GM19463 (cell line): ENCODE measurements at regions not wholly inside any gene's neighbourhood (a gene's known extent, or its start where the extent isn't known, plus 50 kb on each side); places are given as distances from the start of the nearest gene placed in this dataset.

ENCODE experiments used
- ATAC-seq: cut with Tn5 transposase; IDR thresholded peaks from one replicate; pipeline ENCODE4 v1.9.1; 2021; ENCODE audit warnings: mild to moderate bottlenecking, moderate library complexity; ENCODE audit not compliant: unreplicated experiment

- no peak for ATAC-seq
Observed at GRCh38 chr18:22613058-22613690, 195.5 kb upstream of the CTAGE1 start.

DNA sequence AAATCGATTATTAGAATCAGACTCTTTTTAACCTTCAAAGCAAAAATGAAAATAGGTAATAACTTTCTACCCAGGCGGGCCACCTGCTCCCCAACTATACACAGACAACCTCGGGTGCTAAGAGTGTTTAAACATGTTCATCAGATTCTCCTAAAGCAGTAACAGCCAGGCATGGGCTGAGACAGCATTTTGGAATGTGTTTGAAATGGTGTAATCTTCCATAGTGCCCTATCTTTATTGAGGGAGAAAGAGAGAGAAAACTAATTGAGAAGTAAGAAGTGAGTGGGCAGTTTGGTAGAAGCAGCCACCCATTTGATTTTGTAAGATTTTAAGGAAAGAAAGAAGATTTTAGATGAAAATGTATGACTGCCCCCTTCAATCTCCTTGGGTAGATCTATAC, 196.1 kb upstream of the CTAGE1 start:
- no peak for ATAC-seq

DNA sequence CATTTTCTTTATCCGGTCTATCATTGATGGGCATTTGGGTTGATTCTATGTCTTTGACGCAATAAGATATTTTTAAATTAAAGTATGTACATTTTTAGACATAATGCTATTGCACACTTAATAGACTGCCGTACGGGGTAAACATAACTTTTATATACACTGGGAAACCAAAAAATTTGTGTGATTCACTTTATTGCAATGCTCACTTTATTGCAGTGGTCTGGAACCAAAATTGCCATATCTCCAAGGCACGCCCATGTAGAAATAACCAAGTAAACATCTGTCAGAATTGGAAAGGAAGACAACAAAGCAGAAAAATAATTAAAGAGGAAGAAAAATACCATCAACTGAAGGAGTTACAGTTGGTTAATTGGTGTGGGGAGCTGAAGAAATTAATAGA, 205.8 kb upstream of the CTAGE1 start:
- ATAC-seq, result no peak

GRCh38 chr18:22624176-22624575, 206.5 kb upstream of the CTAGE1 start:
- no peak for ATAC-seq

DNA sequence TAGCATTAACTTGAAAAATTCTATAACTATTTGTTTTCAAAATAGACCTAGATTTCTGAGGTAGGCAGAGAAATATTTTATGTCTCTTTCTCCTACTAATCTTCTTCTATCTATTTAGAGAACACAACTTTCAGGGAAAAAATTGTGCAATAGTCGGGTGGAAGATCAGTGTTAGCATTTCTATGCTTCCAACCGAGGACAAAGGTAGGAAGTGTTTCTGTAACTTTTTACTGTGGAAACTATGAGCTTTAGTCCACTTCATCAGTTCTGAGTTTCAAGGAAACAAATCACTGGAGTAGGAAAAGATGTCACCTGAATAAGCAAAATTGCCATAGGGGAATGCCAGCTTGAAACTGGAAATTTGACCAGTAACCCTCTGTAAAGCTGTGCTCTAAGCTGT, 207.7 kb upstream of the CTAGE1 start:
- ATAC-seq, result no peak

GRCh38 chr18:22626771-22627170, 209.1 kb upstream of the CTAGE1 start:
- ATAC-seq, result no peak

- ATAC-seq, result no peak
Observed at GRCh38 chr18:22627506-22627905, 209.8 kb upstream of the CTAGE1 start.

- ATAC-seq, result no peak
Observed at GRCh38 chr18:22628795-22629510, 211.2 kb upstream of the CTAGE1 start.

GRCh38 chr18:22630980-22631379, 213.3 kb upstream of the CTAGE1 start:
- no peak for ATAC-seq

- ATAC-seq, result no peak
Observed at GRCh38 chr18:22632191-22632590, 214.5 kb upstream of the CTAGE1 start.

- no peak for ATAC-seq
Observed at GRCh38 chr18:22634464-22634863, 216.7 kb upstream of the CTAGE1 start.

GRCh38 chr18:22637787-22638186, 220.1 kb upstream of the CTAGE1 start:
- no peak for ATAC-seq

DNA sequence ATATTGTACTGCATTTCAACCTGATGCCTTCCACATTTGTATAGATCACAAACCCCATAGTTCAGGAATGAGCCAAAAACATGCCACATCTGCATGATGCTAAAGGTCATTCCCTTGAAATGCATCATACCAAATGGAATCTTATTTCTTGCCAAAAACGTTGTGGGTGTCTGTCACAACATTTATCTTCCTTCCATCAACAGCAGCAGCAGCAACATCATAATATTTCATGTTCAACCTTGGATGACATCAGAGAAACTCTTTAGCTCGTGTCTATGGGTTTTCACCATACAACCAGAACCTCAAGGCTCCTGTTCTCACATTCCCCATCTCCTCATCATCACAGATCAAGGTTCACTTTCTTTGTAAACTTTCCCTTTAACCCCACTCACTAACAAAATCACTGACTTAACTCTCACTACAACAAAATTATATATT, 221.3 kb upstream of the CTAGE1 start:
- no peak for ATAC-seq

GRCh38 chr18:22639561-22639960, 221.8 kb upstream of the CTAGE1 start:
- ATAC-seq, result no peak

DNA sequence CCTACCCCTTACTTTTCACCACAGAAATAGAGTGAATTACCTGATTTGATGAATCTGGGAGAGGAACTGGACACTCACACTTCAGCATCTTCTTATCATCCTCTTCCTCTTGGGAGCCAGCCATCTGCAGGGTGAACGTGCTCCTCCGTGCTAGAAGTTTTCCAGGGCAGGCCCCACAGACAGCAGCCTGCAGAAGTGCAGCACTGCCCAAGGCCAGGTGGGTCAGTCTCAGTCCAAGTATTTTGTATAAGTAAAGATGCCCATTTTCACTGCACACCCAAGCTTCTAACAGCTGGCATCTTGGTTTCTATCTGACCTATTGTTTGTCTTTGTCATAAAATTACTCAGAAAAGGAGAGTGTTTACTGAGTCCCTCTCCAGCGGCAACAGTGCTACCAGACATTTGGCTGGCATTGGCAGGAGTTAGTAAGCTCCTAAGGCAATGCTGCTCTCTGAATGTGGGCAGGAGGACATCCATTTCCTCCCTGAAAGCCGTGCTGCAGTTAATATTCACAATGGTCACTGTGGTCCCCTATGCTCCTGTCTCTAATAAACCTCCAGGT, 222.6 kb upstream of the CTAGE1 start:
- no peak for ATAC-seq

DNA sequence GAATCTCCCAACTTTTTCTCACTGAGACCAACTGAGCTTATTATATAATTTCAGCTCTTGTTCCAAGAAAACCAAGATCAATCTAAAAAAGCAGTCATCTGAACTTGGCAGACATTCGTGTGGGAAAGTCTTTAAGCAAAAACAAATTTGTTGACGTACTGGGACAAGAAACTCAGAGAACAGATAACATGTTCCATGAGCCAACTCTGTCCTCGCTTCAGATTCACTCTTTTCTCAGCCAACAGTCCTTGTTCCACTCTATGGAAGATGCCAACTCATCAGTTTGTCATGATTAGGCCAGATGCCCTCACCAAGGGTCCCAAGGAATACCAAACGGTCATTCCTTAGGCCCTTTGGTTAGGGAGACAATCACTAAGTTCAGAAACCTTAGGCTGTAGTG, 224.2 kb upstream of the CTAGE1 start:
- no peak for ATAC-seq

DNA sequence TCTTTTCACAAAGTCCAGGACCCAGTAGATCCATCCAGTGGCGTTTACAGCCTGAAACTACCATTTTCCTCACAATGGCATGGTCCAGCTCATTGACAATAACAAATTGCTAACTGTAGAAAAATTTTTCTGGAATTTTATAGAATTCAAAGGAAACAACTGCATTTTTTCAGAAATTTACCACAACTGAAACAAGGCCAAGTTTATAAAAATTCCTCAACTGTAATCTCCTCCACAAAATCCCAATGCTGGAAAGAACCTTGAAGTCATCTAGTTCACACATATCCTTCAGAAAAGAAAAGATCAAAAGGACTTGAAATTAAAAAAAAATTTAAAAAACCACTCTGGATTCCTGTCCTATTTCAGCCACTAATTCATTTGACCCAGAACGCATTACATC, 226.0 kb upstream of the CTAGE1 start:
- no peak for ATAC-seq

GRCh38 chr18:22650247-22650646, 232.5 kb upstream of the CTAGE1 start:
- ATAC-seq, result no peak

DNA sequence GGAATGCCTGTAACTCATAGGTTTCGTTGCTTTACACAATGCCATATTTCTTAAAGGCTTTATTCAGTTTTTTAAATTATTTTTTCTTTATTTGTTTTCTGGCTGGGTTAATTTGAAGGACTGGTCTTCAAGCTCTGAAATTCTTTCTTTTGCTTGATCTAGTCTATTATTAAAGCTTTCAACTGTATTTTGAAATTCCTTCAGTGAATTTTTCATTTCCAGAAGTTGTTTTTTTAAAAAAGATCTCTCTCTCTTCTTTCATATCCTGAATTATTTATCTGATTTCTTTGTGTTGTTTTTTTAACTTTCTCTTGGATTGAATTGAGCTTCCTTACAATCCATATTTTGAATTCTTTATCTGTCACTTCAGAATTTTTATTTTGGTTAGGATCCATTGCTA, 239.9 kb upstream of the CTAGE1 start:
- ATAC-seq, result no peak

- no peak for ATAC-seq
Observed at GRCh38 chr18:22658318-22658717, 240.6 kb upstream of the CTAGE1 start.

DNA sequence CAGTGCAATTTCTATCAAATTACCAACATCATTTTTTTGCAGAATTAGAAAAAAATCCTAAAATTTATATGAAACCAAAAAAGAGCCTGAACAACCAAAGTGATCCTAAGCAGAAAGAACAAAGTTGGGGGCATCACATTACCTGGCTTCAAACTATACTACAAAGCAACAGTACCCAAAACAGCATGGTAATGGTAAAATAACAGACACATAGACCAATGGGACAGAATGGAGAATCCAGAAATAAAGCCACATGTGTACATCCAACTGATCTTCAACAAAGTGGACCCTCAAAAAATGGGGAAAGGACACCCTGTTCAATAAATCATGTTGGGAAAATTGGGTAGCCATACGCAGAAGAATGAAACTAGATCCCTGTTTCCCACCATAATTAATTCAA, 245.7 kb upstream of the CTAGE1 start:
- ATAC-seq, result no peak

DNA sequence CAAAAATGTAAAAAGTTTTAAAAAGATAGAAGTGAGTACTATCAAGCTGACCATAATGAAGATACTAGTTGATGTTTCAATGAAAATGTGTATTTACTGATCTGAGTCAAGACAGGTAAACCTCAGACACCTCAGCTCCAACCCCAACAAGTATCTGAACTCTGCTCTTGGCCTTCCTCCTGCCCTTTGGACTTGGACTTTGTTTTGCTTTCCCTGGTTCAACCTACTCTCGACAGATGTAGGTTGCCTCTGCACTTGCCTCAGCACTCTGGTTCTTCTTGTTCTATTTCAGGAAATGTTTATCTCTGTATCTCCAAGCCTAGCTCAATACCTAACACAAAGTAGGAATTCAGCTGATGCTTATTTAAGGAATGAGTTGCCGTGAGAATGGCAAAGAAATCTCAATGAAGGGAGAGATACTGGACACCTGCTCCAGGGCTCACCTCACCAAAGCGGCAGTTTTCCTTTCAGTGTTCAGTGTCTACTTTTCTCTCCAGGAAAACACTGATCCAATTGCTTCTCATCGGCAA, 248.8 kb upstream of the CTAGE1 start:
- ATAC-seq, result no peak
